ENCODE measurements at regions not wholly inside any gene's neighbourhood (a gene's known extent, or its start where the extent isn't known, plus 50 kb on each side); places are given as distances from the start of the nearest gene placed in this dataset.

- Histone ChIP-seq H3K23ac (ENCODE audit: low read depth, low read length) (no peak overlapping the region), H4K5ac (ENCODE audit: low read depth, low read length) (no peak overlapping the region), H3K4me2 (ENCODE audit: low read depth, low read length) (no peak overlapping the region), H4K20me1 (ENCODE audit: insufficient read depth, low read length) (no peaks in the 10 kb centered on the region), H2BK5ac (ENCODE audit: low read depth, low read length, poor library complexity, severe bottlenecking) (no peak overlapping the region), H3K27me3 (ENCODE audit: control insufficient read depth, insufficient read depth, low read length) (no peaks in the 10 kb centered on the region), H2BK120ac (ENCODE audit: low read depth, low read length) (no peak overlapping the region), H3K14ac (replicated peaks; ENCODE audit: low read depth, low read length) (no peak overlapping the region), H3K36me3 (ENCODE audit: control insufficient read depth, insufficient read depth, low read length) (no peaks in the 10 kb centered on the region), H3K18ac (ENCODE audit: low read depth, low read length) (no peak overlapping the region), H2AFZ (replicated peaks; ENCODE audit: low read length, poor library complexity) (no peak overlapping the region), H2BK15ac (ENCODE audit: low read depth, low read length) (no peak overlapping the region), H3K27ac (ENCODE audit: insufficient read depth, low read length) (no peak overlapping the region), H4K8ac (ENCODE audit: low read depth in 2 of 2, low read length in 2 of 2) (no peak overlapping the region), H2AK9ac (replicated peaks; ENCODE audit: low read depth, low read length, poor library complexity) (no peak overlapping the region), H4K91ac (ENCODE audit: insufficient read depth, low read depth, low read length) (no peak overlapping the region), H3K9me1 (ENCODE audit: insufficient read depth, low read length) (no peaks in the 10 kb centered on the region), H2BK20ac (ENCODE audit: low read depth, low read length) (no peak overlapping the region), H3K56ac (ENCODE audit: extremely low read depth, insufficient read depth, low read length) (no peak overlapping the region), H3K4me3 (ENCODE audit: insufficient read depth, low read depth, low read length) (no peak overlapping the region), H3K79me1 (ENCODE audit: low read depth in 1 of 2, low read length in 2 of 2) (no peaks in the 10 kb centered on the region), H2AK5ac (ENCODE audit: low read depth, low read length) (no peak overlapping the region), H3K4ac (ENCODE audit: low read depth, low read length) (no peak overlapping the region), H3K9me3 (ENCODE audit: control insufficient read depth, insufficient read depth, low read length) (no peaks in the 10 kb centered on the region; the same call in 1 of the 2 replicates), H3K4me1 (ENCODE audit: control insufficient read depth, insufficient read depth, low read length) (no peaks in the 10 kb centered on the region), H3K9ac (ENCODE audit: low read depth, low read length) (no peak overlapping the region)
- DNase-seq: no peak
- ChIA-PET CTCF (no interaction called here), POLR2A (ENCODE audit: unreplicated experiment) (no interaction called here)
- no peak for ATAC-seq (ENCODE audit: low read depth)
- intact Hi-C loops (cut with micrococcal nuclease) (no loop called here), in situ Hi-C loops (cut with MboI; ENCODE audit: low sequenced_read_pairs) (no loop called here), dilution Hi-C loops (cut with HindIII; ENCODE audit: low sequenced_read_pairs, unreplicated experiment) (no loop called here)
- BruUV-seq (replicated peaks): no TSS peak
- TF ChIP-seq USF2 (IDR thresholded peaks at IDR 0.05; ENCODE audit: low read depth, low read length) (no peak), POLR2A (IDR thresholded peaks at IDR 0.05; ENCODE audit: low read depth, low read length) (no peak), CHD1 (IDR thresholded peaks at IDR 0.05; ENCODE audit: low read depth, low read length) (no peak)
- WGBS, 2 experiments (ENCODE audit: extremely low coverage in 2 of 2, insufficient read length in 1 of 2): no CpG with 5 or more reads among the region's 2 CpGs
These were observed 1171.1 kb downstream of the TAF11L14 start for GRCh38 chr5:18805376-18805775.

Data from IMR-90 (cell line).